Activated T-cell treated with anti-CD3 and anti-CD28 coated beads for 24 hours (primary cell): ENCODE measurements at regions not wholly inside any gene's neighbourhood (a gene's known extent, or its start where the extent isn't known, plus 50 kb on each side); places are given as distances from the start of the nearest gene placed in this dataset.
"Not testable (repeated sequence)": the region's sequence is repeated elsewhere in the genome, so short reads cannot be mapped to it uniquely, and the experiment has no call there.

Experiments used
- DNase-seq: peaks from one replicate; pipeline ENCODE4 v3.0.0-alpha.2; 2020; ENCODE audit warnings: low read depth

DNA sequence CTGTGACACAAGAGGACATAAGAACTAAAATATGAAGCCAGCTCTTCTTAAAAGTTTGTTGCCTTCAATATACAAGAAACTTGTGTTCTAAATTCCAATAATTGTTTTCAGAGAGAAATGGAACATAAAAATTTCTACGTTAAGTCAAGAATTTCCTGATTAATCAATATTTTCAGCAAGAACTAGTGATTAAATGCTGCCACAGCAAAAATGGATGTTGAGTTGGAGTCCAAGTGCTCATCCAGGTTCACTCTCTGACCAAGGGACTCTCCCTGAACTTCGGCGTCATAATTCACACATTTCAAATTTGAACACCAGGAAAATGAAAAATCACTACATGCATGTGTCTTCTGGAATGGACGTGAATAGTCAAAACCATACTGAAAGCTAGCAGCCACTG lies 1263.6 kb upstream of the GOT2 start:
- no peak for DNase-seq

DNA sequence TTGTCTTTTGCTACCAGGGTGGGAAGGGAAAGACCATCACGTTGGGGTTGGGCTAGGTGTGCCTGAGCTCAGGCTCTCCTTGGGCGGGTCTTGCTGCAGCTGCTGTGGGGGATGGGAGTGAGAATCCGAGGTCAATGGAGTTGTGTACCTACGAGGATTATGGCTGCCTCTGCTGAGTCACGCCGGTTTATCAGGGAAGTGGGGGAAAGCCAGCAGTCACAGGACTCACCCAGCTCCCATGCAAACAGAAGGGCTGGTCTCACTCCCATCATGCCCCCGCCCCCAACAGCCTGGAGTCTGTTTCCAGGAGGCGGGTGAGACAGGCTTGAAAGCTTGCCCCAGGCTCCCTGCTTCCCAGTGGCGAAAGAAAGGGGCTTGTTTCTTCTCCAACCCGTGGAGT lies 1259.0 kb upstream of the GOT2 start:
- DNase-seq, result no peak

- DNase-seq, result no peak
Observed at GRCh38 chr16:59991171-59991570, 1257.1 kb upstream of the GOT2 start.

DNA sequence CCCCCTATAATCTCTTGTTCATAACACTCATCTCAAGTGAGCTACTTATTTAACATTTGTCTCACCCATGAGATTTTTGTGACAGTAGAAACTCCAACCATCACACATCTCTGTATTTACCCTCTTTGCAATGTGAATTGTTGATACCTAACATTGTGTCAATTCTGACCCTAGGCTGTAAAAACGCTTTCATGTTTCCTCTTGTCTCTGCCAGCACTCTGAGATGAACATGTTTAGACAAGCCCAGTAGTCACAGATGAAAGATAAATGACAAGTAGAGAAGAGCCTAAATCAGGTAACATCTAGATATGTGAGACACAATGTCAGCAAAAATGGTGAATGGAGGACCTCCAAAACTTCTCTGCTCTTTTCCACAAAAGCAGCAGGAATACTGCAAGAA lies 1254.5 kb upstream of the GOT2 start:
- DNase-seq, result no peak

DNA sequence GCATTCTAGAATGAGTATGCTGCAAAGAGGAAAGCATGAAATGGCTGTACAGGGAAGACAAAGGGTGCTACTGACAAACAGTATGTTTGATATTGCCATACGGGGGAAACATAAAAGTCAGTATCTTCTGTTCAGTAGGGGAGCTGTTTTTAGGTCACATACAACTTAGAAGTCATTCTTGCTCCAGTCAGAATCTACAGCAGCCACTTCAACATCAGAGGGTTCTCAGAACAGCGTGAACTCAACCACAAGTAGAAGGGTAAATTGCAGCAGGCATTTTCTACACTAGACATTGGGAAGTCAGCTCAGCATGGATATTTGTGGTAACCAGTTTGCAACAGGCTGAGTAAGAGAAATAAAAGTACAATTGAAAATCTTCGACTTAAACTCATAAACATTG lies 1241.8 kb upstream of the GOT2 start:
- no peak for DNase-seq

DNA sequence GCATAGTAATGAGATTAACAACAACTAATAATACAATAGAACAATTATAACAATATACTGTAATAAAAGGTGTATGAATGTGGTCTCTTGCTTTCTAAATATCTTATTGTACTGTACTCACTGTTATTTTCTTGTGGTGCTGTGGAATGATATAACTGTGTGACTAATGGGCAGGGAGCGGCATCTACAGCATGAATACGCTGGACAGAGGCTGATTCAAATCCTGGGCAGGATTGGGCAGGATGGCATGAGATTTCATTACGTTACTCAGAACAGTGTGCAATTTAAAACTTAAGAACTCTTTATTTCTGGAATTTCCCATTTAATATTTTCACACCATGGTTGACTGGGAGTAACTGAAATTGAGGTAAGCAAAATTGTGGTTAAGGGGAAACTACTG lies 1239.8 kb upstream of the GOT2 start:
- DNase-seq, result no peak

DNA sequence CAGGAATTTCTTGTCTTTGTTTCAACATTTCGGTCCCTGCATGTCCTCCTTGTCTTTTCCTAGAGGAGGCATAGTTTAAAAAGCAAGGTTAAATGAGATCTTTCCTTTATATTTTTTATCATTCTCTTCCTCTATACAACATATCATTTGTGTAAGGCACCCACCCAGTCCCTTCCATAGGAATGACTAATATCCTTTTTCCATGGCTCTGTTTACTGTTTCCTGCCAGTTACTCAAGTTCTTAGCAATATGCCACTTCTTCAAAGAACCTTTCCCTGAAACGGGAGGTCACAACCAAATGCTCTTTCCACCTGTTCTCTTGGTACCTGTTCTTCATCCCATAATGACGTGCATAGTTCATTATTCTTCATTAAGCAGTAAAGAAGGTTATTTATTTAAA lies 1237.1 kb upstream of the GOT2 start:
- DNase-seq, result no peak

DNA sequence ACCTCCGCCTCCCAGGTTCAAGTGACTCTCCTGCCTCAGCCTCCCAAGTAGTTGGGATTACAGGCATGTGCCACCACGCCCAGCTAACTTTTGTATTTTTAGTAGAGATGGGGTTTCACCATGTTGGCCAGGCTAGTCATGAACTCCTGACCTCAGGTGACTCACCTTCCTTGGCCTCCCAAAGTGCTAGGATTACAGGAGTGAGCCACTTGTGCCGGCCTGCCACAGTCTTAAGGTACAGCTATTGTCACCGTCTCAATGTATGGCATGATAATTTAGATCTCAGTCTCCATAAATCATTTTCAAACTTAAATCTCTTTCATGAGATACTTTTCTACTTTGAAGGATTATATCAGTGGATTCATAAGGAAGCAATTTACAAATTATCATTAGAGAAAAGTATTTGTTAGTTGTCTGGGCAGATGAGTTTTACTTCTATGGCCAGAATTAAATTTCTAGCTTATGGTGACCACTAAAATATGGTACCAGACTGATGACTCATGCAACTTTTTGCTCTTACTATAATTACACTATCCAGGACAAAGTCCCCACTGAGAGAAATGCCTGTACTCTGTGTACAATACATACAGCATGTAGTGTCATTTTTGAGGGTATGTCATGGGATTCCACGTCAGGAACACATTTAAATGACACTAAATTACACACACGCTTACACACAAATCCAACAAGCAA lies 1230.3 kb upstream of the GOT2 start:
- no peak for DNase-seq

- no peak for DNase-seq
Observed at GRCh38 chr16:59959311-59959710, 1225.2 kb upstream of the GOT2 start.

GRCh38 chr16:59950431-59950830 lies 1216.3 kb upstream of the GOT2 start:
- no peak for DNase-seq

DNA sequence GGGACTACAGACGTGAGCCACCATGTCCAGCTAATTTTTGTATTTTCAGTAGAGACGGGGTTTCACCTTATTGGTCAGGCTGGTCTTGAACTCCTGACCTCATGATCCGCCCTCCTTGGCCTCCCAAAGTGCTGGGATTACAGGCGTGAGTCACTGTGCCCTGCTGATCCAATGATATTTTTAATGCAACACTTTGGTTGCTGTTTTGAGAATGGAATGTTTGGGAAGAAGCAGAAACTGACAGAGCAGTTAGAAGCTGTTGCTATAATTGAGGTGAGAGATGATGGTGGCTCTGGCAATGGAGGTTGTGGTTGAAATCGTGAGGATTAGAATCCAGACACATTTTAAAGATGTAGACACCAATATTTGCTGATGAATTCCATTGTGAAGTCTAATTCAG lies 1209.9 kb upstream of the GOT2 start:
- not testable (repeated sequence) for DNase-seq

DNA sequence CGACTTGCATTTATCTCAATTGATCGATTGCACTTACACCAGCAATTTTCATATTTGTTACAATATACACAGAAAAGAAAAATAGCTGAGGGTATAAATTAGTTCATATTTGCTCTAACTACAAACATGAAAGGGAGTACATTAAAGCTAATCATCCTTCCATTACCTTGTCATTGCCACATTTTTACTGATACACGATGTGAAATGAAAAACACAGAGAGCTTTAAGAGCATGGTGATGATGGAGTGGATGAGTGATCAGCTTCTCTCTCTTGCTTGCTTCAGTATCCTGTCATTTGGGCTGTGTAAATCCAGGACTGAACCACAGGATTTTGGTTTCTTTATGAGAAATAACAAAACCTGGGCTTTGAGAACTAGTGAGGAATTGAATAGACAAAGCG lies 1207.5 kb upstream of the GOT2 start:
- no peak for DNase-seq

DNA sequence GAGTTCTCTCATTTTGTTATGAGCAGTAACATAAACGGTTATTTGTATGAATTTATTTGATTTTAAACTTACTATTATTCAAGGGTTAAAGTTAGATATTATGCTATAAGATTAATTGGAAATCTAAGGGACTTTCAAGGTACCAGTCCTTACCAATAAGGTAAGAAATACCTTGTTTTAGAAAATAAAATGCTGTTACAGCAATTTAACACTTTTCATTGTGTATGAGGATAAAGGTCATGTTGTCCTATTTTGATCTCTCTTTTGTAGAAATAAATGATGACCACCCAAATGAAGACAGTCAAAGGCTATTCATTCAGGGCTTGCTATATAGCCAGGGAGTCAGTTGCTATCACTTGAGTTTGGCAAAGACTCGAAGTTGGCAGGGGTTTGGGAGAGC lies 1185.9 kb upstream of the GOT2 start:
- DNase-seq, result no peak

GRCh38 chr16:59913666-59914065 lies 1179.5 kb upstream of the GOT2 start:
- DNase-seq, result no peak

DNA sequence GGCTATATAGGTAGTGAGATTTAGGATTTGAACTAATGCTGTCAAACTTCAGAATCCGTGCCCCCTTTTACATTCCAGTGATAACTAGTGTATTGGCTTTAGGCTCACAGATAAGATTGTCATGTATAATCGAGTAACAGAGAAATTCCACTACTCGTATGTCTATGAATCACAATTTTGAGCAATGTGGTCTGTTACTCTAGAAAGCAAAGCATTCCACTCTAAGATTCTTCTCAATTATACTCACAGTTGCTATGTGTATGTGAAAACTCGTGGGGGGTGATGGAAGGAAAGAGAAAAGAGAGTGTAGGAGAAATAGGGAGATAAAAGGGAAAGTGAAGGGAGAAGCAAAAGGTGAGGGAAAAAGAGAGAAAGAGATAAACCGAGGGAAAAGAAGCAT lies 1175.1 kb upstream of the GOT2 start:
- no peak for DNase-seq

DNA sequence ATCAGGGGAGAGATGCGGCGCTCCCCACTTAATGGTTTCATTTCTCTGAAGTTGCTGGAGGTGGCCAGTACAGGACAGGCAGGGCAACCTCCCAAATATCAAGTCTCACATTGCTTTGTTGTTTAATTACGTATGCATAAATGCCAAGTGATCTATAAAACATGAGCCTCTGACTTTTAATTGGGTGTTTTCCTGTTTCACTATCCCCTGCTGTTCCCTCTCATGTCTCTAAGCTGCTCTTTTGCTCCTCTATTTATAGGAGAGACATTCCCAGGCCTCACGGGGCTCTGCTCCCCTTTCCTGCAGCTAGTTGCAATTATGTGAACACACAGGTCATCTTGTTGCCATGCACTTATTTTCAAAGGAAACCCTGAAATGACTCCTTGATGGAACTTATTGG lies 1173.5 kb upstream of the GOT2 start:
- DNase-seq, result no peak

DNA sequence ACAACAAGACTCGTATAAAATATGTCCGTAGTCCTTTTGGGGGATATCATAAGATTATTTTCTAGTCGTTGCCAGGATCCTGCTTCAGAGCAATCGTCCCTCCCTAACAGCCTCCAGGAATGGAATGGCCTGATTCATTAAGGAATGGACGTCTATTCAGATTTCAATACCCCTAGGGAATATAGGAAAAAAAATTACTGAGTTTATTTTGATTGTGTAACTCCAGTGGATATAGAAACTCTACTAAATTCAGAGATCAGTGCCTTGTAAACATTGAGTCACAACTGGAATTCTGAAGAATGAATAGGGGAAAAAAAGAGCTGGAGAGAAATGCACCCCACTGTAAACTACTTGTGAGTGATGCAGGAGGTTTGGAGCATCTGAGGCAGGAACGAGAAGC lies 1171.5 kb upstream of the GOT2 start:
- no peak for DNase-seq

GRCh38 chr16:59905131-59905530 lies 1171.0 kb upstream of the GOT2 start:
- no peak for DNase-seq

DNA sequence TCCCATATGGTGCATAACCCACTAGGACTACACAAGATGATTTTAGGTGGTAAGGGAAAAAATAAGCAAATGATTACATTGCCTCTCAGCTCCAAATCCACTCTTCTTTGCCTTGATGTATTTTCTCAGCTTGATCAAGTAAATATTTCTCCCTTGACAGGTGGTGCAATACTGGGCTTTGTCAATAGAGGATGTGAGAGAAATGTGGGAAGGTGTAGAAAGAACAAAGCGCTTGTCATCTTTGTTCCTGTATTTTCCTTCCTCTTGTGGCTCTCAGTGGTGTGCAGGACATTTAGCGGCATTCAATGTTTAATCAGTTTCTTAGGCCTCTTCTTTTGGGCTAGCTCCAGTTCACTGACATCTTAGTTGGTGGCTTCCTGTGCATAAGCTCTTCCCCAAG lies 1165.8 kb upstream of the GOT2 start:
- no peak for DNase-seq

- no peak for DNase-seq
Observed at GRCh38 chr16:59892376-59892775, 1158.3 kb upstream of the GOT2 start.

- no peak for DNase-seq
Observed at GRCh38 chr16:59887856-59888255, 1153.7 kb upstream of the GOT2 start.

DNA sequence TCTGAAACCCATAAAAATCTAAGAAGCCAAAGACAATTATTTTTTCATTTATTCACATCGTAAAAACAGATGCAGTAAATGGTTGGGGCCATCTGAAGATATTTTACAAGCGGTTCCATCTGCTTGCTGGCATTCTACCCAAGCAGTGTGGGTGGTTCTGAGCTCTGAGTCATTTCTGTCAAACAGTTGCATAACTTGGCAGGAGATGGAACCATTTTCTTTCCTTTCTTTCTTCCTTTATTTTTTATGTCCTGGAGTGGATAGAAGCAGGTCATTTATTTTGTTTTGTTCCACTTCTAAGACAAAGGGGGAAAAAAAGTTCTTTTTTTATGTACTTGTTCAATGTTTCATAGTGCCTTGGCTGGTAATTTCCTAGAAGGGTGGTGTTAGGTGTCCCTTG lies 1151.9 kb upstream of the GOT2 start:
- no peak for DNase-seq

GRCh38 chr16:59881376-59881775 lies 1147.3 kb upstream of the GOT2 start:
- no peak for DNase-seq

GRCh38 chr16:59880611-59881010 lies 1146.5 kb upstream of the GOT2 start:
- DNase-seq, result no peak

DNA sequence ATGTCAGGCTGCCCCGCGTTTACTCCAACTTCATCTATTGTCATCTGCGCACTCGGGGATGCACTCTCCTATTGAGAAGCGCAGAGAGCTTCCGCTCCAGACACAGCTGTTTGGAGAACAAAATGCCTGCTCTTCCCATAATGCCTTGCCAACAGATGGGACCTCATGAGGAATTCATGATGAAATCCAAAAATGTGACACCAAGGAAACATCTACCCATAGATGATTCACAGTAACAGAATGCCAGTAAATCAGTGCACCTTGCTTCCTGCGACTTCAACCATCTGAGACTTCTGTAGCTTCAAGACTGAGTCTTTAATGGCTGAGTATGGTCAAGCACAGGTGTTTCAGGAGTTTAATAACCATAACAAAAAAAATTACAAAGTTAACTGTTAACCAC lies 1144.9 kb upstream of the GOT2 start:
- no peak for DNase-seq
